ENCODE measurements at regions not wholly inside any gene's neighbourhood (a gene's known extent, or its start where the extent isn't known, plus 50 kb on each side); places are given as distances from the start of the nearest gene placed in this dataset.

DNA sequence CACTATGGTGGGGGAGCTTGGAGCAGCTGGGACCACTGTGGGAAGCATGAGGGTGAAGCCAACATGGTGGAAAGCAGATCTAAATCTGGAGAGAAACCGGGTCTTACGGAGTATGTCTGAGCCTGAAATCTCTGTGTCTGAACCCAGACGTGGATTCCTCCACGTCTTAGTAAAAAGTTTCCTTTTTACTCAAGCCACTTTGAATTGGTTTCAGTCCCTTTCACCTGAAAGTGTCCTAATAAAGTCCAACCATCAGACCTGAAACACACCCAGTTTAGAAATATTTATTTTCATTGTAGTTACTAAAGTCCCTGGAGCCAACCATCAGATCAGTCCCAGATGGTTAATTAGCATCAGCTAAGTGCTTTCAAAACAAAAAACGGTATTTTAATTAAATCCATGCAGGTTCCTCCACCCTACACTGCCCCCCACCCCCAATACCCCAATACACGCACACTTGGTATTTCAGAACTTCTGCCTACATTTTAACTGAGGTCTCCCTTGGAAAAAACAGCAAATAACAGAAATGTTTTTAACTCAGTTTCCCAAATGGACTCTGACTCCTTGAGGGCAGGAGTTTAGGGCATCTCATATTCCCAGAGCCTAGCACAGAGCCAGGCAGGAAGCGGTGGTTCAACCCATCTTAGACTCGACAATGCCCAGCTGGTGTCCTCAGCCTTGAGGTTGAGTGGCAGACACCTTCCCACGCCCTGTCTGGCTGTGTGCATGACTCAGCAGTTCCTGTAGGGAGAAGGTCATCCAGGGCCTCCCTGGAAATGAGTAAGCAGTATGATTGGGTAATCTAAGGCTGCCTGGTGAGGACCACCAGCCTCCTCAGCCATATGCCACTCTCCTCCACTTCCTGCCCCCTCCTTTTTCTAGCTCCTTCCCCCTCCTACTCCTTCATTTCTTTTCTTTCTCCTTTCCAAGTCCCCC is 175.8 kb downstream of the TTC8 start:
- TF ChIP-seq, protein P1, sequence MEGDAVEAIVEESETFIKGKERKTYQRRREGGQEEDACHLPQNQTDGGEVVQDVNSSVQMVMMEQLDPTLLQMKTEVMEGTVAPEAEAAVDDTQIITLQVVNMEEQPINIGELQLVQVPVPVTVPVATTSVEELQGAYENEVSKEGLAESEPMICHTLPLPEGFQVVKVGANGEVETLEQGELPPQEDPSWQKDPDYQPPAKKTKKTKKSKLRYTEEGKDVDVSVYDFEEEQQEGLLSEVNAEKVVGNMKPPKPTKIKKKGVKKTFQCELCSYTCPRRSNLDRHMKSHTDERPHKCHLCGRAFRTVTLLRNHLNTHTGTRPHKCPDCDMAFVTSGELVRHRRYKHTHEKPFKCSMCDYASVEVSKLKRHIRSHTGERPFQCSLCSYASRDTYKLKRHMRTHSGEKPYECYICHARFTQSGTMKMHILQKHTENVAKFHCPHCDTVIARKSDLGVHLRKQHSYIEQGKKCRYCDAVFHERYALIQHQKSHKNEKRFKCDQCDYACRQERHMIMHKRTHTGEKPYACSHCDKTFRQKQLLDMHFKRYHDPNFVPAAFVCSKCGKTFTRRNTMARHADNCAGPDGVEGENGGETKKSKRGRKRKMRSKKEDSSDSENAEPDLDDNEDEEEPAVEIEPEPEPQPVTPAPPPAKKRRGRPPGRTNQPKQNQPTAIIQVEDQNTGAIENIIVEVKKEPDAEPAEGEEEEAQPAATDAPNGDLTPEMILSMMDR (IDR thresholded peaks at IDR 0.05) = no peak
- TF ChIP-seq POLR2A (IDR thresholded peaks at IDR 0.05) (no peak), POLR2AphosphoS5 (IDR thresholded peaks at IDR 0.05) (peak in 1 of 3 donors; percentile 44)

Measured in breast epithelium (tissue), 3 donors.